Stimulated activated CD8-positive, alpha-beta memory T cell treated with anti-CD3 and anti-CD28 coated beads, Interleukin-15, amount 100 ng/mL, for 4 hours (primary cell): ENCODE measurements at regions not wholly inside any gene's neighbourhood (a gene's known extent, or its start where the extent isn't known, plus 50 kb on each side); places are given as distances from the start of the nearest gene placed in this dataset.

Experiments used
- DNase-seq, 2 donors: peaks; one replicate each; pipeline ENCODE4 v3.0.0-alpha.2; 2020; ENCODE audit warnings: low read depth in 2 of 2

- no peak for DNase-seq
Measured at GRCh38 chr20:4303136-4303535, 54.0 kb upstream of the ADRA1D start.

GRCh38 chr20:4300921-4301320 lies 51.8 kb upstream of the ADRA1D start:
- no peak for DNase-seq

- no peak for DNase-seq
Measured at GRCh38 chr20:4300401-4300800, 51.3 kb upstream of the ADRA1D start.

- no peak for DNase-seq
Measured at GRCh38 chr20:4299773-4300172, 50.7 kb upstream of the ADRA1D start.

GRCh38 chr20:4299216-4299615 lies 50.1 kb upstream of the ADRA1D start:
- DNase-seq, result no peak
